ENCODE measurements at regions not wholly inside any gene's neighbourhood (a gene's known extent, or its start where the extent isn't known, plus 50 kb on each side); places are given as distances from the start of the nearest gene placed in this dataset.

DNA sequence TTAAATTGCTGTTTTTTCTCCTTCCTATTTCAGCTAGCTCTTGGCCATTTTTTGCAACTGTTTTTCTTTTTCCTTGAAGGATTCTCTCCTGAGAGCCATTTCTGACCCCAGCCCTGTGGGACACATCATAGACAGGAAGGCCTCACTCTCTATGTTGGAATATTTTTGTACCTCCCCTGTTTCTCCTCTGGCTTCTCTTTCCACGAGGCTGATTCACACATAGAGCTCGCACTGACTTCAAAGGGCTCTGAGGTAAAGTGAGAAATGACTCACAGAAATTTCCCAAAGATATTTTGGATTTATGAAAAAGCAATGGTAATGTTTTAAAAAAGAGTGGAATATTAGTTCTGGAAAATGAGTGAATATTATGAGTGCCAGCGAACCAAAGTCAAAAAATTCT is 181.7 kb upstream of the IGFBP7 start:
- in situ Hi-C loops (cut with MboI; ENCODE audit: low sequenced_read_pairs, unreplicated experiment), result no loop called here
- DNase-seq (ENCODE audit: low spot score), result no peak
- TF ChIP-seq, protein P1, sequence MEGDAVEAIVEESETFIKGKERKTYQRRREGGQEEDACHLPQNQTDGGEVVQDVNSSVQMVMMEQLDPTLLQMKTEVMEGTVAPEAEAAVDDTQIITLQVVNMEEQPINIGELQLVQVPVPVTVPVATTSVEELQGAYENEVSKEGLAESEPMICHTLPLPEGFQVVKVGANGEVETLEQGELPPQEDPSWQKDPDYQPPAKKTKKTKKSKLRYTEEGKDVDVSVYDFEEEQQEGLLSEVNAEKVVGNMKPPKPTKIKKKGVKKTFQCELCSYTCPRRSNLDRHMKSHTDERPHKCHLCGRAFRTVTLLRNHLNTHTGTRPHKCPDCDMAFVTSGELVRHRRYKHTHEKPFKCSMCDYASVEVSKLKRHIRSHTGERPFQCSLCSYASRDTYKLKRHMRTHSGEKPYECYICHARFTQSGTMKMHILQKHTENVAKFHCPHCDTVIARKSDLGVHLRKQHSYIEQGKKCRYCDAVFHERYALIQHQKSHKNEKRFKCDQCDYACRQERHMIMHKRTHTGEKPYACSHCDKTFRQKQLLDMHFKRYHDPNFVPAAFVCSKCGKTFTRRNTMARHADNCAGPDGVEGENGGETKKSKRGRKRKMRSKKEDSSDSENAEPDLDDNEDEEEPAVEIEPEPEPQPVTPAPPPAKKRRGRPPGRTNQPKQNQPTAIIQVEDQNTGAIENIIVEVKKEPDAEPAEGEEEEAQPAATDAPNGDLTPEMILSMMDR (IDR thresholded peaks at IDR 0.05; ENCODE audit: borderline replicate concordance, control extremely low read depth, extremely low read depth, insufficient read depth, missing control alignments), result no peak

DNA sequence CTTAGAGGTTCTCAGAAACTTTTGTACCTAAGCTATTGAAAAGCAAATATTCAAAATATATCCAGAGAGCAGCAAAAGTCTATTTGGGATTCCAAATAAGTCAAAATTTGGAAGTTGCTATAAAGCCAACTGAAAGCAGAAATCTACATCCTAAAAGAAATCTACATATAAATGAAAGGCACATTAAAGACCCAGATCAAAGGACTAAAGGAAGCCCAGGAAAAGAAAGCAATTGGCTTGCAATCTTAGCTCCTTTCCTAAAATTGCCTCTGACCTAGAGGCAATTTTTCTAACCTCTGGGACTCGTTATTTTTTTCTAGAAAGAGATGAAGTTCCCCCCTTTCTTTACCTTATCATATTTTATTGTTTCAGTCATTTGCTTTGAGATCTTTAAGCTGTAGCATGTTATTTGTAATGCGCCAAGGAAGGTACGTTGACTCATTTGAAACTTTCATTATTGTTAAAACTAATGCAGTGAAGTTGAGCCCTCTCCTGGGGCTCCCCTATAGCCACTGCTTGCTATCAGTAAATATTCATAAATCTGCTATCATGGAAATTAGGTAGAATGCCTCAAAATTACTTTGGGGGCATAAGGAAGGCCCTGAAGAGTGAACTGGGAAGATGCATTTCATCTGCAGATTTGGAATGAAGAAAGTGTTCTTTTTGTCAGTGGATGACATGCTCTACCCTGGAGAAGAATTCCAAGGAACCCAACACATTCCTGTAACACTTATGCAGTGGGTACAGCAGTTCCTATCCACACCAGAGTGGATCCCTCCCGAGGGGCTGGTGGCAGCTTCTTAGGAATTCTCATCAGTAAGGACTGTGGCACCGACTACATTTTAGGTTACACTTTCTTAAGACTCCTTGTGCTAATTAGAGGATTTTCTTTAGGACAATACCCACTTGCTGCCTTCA is 177.8 kb upstream of the IGFBP7 start:
- DNase-seq (ENCODE audit: low spot score), result no peak
- in situ Hi-C loops (cut with MboI; ENCODE audit: low sequenced_read_pairs, unreplicated experiment), result no loop called here
- TF ChIP-seq, protein P1 (IDR thresholded peaks at IDR 0.05; ENCODE audit: borderline replicate concordance, control extremely low read depth, extremely low read depth, insufficient read depth, missing control alignments), result no peak

- TF ChIP-seq, protein P1 (IDR thresholded peaks at IDR 0.05; ENCODE audit: borderline replicate concordance, control extremely low read depth, extremely low read depth, insufficient read depth, missing control alignments), result no peak
- in situ Hi-C loops (cut with MboI; ENCODE audit: low sequenced_read_pairs, unreplicated experiment), result no loop called here
- no peak for DNase-seq (ENCODE audit: low spot score)
Observed at GRCh38 chr4:57282933-57283310, 172.7 kb upstream of the IGFBP7 start.

DNA sequence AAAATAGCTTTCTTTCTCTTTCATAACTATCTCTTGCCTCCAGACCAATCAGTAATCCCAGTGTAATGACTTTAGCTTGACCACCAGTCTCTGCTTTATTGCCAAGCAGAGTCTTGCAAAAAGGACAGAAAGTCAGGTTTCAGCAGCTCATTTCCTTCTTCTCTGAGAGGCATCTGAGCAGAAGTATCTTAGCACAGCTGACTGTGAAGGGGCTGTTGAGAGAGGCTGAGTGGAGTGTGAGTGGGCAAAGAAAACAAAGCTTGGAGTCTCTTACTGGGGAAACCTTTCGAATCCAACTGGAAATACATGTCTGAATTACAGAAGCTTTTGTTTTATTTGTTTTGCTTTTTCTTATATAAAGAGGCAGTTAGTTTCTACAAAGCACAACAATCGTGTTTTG is 170.3 kb upstream of the IGFBP7 start:
- no peak for DNase-seq (ENCODE audit: low spot score)

GRCh38 chr4:57278780-57279179 is 168.6 kb upstream of the IGFBP7 start:
- TF ChIP-seq, protein P1 (IDR thresholded peaks at IDR 0.05; ENCODE audit: borderline replicate concordance, control extremely low read depth, extremely low read depth, insufficient read depth, missing control alignments), result no peak
- in situ Hi-C loops (cut with MboI; ENCODE audit: low sequenced_read_pairs, unreplicated experiment), result no loop called here
- no peak for DNase-seq (ENCODE audit: low spot score)

More for the DNA sequence above, 170.3 kb upstream of the IGFBP7 start:
- in situ Hi-C loops (cut with MboI; ENCODE audit: low sequenced_read_pairs, unreplicated experiment), result no loop called here
- TF ChIP-seq, protein P1 (IDR thresholded peaks at IDR 0.05; ENCODE audit: borderline replicate concordance, control extremely low read depth, extremely low read depth, insufficient read depth, missing control alignments), result no peak

- in situ Hi-C loops (cut with MboI; ENCODE audit: low sequenced_read_pairs, unreplicated experiment), result no loop called here
- no peak for DNase-seq (ENCODE audit: low spot score)
- TF ChIP-seq, protein P1 (IDR thresholded peaks at IDR 0.05; ENCODE audit: borderline replicate concordance, control extremely low read depth, extremely low read depth, insufficient read depth, missing control alignments), result no peak
Observed at GRCh38 chr4:57274082-57274481, 163.9 kb upstream of the IGFBP7 start.
